HG03342 (cell line): ENCODE measurements at regions not wholly inside any gene's neighbourhood (a gene's known extent, or its start where the extent isn't known, plus 50 kb on each side); places are given as distances from the start of the nearest gene placed in this dataset.
"Not testable (repeated sequence)": the region's sequence is repeated elsewhere in the genome, so short reads cannot be mapped to it uniquely, and the experiment has no call there.

ENCODE experiments used
- ATAC-seq: cut with Tn5 transposase; IDR thresholded peaks from one replicate; pipeline ENCODE4 v1.9.1; 2021; ENCODE audit warnings: mild to moderate bottlenecking, moderate library complexity; ENCODE audit not compliant: unreplicated experiment

GRCh38 chr1:119191325-119191724 lies 50.9 kb upstream of the WARS2 start:
- no peak for ATAC-seq

- no peak for ATAC-seq
Observed at GRCh38 chr1:119204197-119204960, 63.9 kb upstream of the WARS2 start.

GRCh38 chr1:119204961-119205357 lies 64.5 kb upstream of the WARS2 start:
- no peak for ATAC-seq

DNA sequence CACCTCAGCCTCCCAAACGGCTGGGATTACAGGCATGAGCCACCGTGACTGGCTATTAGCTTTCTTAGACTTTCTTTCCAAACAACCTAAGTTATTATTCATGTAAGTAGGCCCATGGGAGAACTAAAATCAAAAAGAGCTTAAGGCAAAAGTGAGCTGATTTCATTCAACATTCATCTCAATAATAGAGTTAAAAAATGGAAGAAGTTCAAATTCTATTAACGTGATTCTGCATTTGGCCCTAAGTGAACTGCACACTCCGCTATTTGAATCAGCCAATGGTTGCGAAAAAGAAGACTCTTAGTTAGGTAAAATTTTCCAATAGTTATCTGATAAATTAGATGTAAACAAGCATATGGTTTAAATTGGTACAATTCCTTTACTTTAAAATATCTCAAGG lies 68.6 kb upstream of the WARS2 start:
- no peak for ATAC-seq

- ATAC-seq = no peak
Observed at GRCh38 chr1:119209596-119210295, 69.3 kb upstream of the WARS2 start.

DNA sequence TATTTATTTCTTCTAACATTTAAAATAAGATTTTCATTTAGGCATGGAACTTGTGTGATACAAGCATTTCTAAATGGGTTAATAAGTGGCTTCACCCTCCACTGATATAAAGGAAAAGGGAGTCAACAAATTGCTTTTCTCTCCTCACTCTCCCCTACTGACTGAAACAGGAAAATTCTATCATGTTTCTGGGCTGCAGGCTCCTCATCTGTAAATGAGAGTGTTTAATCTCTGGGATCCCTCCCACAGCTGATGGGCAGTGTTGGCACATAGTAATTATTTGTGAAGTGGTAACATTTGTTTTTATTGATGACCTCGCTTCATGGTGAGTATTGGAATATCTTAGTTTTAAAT lies 69.8 kb upstream of the WARS2 start:
- no peak for ATAC-seq

DNA sequence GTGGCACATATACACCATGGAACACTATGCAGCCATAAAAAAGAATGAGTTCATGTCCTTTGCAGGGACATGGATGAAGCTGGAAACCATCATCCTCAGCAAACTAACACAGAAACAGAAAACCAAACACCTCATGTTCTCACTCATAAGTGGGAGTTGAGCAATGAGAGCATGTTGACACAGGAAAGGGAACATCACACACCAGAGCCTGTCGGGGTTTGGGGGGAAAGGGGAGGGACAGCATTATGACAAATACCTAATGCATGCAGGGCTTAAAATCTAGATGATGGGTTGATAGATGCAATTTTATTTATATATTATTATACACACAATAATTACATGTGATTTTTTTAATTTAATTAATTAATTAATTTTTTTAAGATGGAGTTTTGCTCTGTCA lies 72.8 kb upstream of the WARS2 start:
- ATAC-seq = not testable (repeated sequence)

DNA sequence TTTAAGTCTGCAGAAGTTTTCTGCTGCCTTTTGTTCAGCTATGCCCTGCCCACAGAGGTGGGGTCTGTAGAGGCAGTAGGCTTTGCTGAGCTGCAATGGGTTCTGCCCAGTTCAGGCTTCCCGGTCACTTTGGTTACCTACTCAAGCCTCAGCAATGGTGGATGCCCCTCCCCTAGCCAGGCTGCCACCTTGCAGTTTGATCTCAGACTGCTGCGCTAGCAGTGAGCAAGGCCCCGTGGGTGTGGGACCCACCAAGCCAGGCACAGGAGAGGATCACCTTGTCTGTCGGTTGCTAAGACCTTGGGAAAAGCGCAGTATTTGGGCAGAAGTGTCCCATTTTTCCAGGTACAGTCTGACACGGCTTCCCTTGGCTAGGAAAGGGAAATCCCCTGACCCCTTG lies 74.5 kb upstream of the WARS2 start:
- not testable (repeated sequence) for ATAC-seq

DNA sequence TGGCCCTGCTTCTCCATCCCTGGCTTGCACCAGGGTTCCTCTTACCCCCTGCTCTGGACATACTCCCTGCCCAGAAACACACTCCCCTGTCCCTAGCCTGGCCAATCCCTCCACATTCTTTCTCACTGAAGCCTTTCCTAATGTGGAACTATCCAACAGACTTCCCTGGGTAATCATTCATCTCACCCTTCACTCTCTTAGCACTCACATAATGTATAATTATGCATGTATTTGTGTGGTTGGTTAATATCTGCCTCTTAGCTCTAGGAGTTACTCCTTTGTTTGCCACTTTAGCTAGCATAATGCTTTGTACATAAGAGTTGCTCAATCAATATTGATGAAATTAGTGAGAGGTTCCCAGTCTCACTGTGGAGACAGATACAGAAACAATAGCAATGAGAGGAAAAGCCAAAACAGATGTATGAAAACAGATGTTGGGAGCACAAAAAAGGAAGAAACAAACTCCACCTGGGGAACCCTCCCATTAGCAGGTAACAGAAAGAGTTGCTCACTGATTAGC lies 76.9 kb upstream of the WARS2 start:
- no peak for ATAC-seq

GRCh38 chr1:119219711-119220110 lies 79.3 kb upstream of the WARS2 start:
- ATAC-seq = no peak

DNA sequence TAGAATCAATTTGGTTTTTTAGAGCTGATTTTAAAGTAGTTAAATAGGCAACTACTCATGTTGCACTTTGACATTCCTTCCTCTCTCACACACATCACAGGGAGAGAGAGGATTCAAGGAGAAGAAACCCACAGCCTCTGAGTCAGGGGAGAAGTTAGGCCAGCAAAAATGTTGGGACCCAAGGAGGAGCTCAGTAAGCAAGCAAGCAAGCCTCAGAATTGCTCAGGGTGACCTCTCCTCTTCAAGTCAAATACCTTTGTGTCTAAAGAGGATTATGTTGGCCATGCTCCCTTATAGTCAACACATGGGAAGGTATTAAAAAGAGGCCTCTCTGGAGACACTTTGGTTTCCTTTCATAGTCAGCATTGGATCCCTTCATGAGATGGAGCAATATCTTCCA lies 80.5 kb upstream of the WARS2 start:
- no peak for ATAC-seq

DNA sequence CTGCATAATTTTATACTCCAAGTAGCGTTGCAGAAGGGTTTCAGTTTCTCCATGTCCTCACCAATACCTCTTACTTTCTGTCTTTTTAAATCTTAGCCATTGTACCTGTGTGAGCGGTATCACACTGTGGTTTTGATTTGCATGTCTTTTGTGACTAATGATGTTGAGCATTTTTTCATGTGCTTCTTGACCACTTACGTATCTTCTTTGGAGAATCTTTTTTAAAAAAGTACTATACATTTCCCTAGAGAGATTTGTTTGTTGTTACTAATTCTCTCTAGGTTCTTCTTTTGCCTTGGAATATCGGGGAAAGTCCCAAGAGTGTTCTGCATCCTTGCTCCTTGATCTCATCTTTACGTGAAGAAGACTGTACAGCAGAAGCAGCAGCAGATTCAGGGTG lies 81.8 kb upstream of the WARS2 start:
- peak; percentile 70 for ATAC-seq

DNA sequence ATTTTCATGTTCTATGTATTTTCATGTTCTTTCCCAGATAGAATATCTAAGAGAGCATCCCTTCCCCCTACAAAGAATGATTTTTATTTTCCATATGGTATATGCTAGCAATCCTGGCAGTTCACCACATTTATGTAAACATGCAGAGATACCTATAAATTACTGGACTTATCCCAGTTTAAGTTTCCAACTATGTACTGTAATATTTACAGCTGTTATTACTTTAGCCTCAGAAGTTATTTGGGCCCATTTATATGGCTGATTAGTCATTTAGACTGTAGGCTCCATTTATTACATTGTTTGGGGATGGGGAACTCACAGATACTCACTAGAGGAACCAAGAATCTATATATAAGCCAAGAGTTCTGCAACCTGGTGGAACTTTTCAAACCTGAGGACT lies 84.8 kb upstream of the WARS2 start:
- no peak for ATAC-seq

- ATAC-seq = no peak
Observed at GRCh38 chr1:119225831-119226230, 85.4 kb upstream of the WARS2 start.

DNA sequence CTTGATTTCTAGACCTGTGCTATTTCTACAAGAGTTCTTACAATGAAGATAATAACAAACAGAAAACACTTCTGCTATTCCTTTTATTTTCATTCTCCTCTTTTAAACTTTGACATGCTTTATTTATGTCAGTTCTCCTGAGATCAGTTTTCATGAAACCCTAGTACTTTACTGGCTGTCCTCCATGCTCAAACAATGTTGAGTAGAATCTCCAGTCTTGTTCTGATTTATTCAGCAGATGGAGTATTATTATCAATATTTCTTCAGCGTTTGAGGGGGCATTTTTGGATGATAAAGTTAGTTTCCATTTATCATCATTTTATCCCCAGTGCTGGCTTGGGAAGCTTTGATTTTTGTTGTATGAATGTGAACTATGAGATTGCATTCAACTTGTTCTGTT lies 85.9 kb upstream of the WARS2 start:
- no peak for ATAC-seq

DNA sequence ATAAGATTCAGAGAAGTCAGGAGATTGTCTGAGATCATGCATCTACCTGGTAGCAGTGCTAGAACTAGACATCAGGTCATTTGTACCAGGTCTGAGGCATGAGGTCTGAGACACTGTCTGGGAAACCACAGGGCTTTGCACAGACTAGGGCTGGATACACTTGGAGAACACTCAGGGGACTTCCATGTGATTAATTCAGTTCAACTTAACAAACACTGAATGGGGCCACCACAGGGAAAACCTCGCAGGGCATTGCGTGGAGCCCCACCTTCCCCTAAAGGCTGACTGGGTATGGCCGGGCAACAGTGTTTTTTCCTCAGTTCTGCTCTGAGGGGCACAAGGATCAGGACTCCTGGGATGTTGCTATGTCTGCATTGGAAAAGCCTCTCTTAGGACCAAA lies 86.5 kb upstream of the WARS2 start:
- ATAC-seq = no peak

DNA sequence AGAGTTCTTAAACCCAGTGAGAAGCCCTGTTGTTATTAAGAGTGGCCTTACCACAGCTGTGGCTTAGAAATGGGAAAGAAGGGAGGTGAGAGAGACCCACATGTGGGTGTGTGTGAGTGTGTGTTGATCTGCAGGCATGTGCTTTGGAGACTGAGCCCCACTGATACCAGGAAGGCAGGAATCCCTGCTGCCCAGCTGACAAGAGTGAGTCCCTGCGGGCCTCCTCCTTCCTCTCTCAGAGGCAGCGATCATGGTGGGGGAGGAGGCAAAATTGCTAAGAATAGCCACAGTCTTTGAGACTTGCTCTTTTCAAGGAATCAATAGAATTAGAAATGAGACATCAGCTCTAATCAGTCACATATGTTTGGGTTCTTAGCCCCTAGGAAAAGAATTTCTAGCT lies 87.0 kb upstream of the WARS2 start:
- no peak for ATAC-seq

DNA sequence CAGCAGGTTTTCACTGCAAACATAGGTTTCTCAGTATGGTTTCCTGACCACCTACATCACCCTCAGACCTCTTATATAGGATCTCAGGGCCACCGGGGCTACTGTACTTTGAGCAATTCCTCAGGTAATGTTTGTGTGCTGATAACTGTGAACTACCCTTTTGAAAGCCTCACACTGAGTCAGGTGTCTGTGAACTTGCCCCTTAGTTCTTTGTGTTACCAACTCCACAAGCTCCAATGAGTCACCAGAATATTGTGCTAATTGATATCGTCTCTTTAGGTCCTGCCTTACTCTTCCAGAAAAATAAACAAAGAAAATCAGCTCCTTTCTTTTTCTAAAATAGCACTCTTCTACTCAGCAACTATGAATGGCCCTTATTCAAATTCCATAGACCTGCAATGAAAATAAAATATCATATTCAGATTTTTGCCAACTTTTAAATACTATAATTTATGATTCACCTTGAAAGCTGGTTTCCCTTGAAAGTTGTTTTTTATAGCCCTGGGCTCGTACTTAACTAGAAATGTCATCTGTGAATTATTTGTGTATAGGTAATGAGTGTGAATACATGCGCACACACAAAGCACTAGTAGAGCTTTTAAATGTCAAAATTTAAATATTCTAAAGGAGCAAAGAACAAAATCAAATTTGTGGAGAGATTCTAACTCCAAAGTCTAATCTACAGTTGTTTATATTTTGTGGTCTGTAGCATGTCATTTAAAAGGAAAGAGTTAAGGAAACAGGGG lies 88.1 kb upstream of the WARS2 start:
- ATAC-seq = no peak

DNA sequence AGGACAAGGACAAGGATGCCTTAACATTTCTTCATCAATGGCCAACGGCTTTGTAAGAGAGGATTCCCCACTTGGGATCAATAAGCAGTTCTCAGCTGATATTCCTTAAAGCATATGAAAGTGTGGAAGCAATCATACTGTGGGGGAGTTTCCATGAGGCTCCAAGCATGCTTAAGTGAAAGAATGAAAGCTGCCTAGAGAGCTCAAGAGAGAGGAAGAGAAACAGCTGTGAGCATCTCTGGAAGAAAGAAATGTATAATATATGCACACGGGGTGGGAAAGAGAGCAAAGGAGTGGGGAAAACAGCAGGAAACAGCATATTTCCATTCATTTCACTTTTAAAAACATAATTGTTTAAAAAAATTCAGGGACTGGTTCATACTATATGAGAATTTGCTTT lies 94.7 kb upstream of the WARS2 start:
- no peak for ATAC-seq

GRCh38 chr1:119245881-119246280 lies 105.4 kb upstream of the WARS2 start:
- ATAC-seq = no peak

GRCh38 chr1:119249283-119249682 lies 108.8 kb upstream of the WARS2 start:
- ATAC-seq = no peak

GRCh38 chr1:119250299-119250698 lies 109.8 kb upstream of the WARS2 start:
- no peak for ATAC-seq
